SH-SY5Y (cell line): ENCODE measurements at regions not wholly inside any gene's neighbourhood (a gene's known extent, or its start where the extent isn't known, plus 50 kb on each side); places are given as distances from the start of the nearest gene placed in this dataset.

Experiments
- GATA2 ChIP-seq: IDR thresholded peaks from 2 replicates; pipeline ENCODE4 v1.6.1; 2011; ENCODE audit warnings: mild to moderate bottlenecking, low read depth, low read length
- GATA3 ChIP-seq: IDR thresholded peaks from 2 replicates; pipeline ENCODE4 v1.6.1; 2011; ENCODE audit warnings: low read depth, mild to moderate bottlenecking, low read length, moderate library complexity

GRCh38 chr14:89098254-89098653, 273.8 kb downstream of the TTC8 start:
- TF ChIP-seq GATA3, result no peak
- TF ChIP-seq GATA2, result no peak
